Transverse colon (tissue), 4 donors: ENCODE measurements at regions not wholly inside any gene's neighbourhood (a gene's known extent, or its start where the extent isn't known, plus 50 kb on each side); places are given as distances from the start of the nearest gene placed in this dataset.

Experiments
- DNase-seq: peaks from one replicate; pipeline ENCODE4 v3.0.0-alpha.2; 2019
- H3K27ac ChIP-seq, 4 donors: fragments of 200-600 bp; sonication (generic); 2 replicates each; pipeline ENCODE4 v1.5.1; 2016 to 2018; ENCODE audit warnings: inconsistent platforms in 4 of 4
- H3K27me3 ChIP-seq: fragments of 200-600 bp; sonication (generic); 2 replicates; pipeline ENCODE4 v1.5.1; 2017; ENCODE audit warnings: inconsistent platforms
- H3K36me3 ChIP-seq, 4 donors: fragments of 200-600 bp; sonication (generic); 2 replicates each; pipeline ENCODE4 v1.5.1; 2017 to 2019; ENCODE audit warnings: inconsistent platforms in 4 of 4
- H3K4me1 ChIP-seq, 4 donors: fragments of 200-600 bp; sonication (generic); 2 replicates each; pipeline ENCODE4 v1.5.1; 2017 to 2020; ENCODE audit warnings: inconsistent platforms in 4 of 4
- H3K4me3 ChIP-seq, 4 donors: fragments of 200-600 bp; sonication (generic); 1 replicate in 1 of 4; 2 replicates in 3 of 4; pipeline versions ENCODE4 v1.5.1 to v1.6.1; 2017 to 2019; ENCODE audit warnings: inconsistent platforms in 4 of 4
- H3K9me3 ChIP-seq, 2 donors: fragments of 200-600 bp; sonication (generic); 2 replicates each; pipeline ENCODE4 v1.5.1; 2017 to 2019; ENCODE audit warnings: inconsistent platforms in 2 of 2
- EP300 ChIP-seq: sonication (generic); formaldehyde crosslinking; IDR thresholded peaks from one replicate; pipeline ENCODE4 v1.6.1; 2017; ENCODE audit warnings: antibody characterized with exemption, low read depth
- POLR2A ChIP-seq: fragments of 450-650 bp; IDR thresholded peaks from one replicate; pipeline ENCODE4 v1.6.1; 2016; ENCODE audit warnings: antibody characterized with exemption, mild to moderate bottlenecking, moderate library complexity
- POLR2AphosphoS5 ChIP-seq, 3 donors: sonication (generic); formaldehyde crosslinking; IDR thresholded peaks; one replicate each; pipeline ENCODE4 v1.6.1; 2016; ENCODE audit warnings: antibody characterized with exemption in 3 of 3
- WGBS, 2 donors: methylation state at CpG; one replicate each; pipeline ENCODE4 v1.1.5; 2018; ENCODE audit warnings: low coverage in 1 of 2; 5-methylcytosine and 5-hydroxymethylcytosine counted together
- in situ Hi-C, 4 donors: fragments of 200-750 bp; cut with MboI; loops; one replicate each; pipeline versions ENCODE4 v1.15.0 to v1.15.1; 2017; ENCODE audit warnings: low sequenced_read_pairs in 3 of 4, low pct_ligation_motif_present in 1 of 4, low pct_unique_long_range_greater_than_20kb in 1 of 4
- intact Hi-C: fragments of 100-400 bp; cut with DNase I; formaldehyde crosslinking; loops from one replicate; pipeline ENCODE4 v1.15.1; 2023; ENCODE audit warnings: low total_unique reads
- TF ChIP-seq, protein P1 (sequence below), 5 experiments: fragments of 200-600 bp in 3 of 5; fragments of 450-650 bp in 2 of 5; sonication (generic) in 3 of 5; IDR thresholded peaks; 1 replicate in 2 of 5; 2 replicates in 3 of 5; pipeline ENCODE4 v1.5.1; 2016 to 2017; ENCODE audit warnings: antibody characterized with exemption in 5 of 5, inconsistent platforms in 3 of 5, mild to moderate bottlenecking in 2 of 5, moderate library complexity in 1 of 5

DNA sequence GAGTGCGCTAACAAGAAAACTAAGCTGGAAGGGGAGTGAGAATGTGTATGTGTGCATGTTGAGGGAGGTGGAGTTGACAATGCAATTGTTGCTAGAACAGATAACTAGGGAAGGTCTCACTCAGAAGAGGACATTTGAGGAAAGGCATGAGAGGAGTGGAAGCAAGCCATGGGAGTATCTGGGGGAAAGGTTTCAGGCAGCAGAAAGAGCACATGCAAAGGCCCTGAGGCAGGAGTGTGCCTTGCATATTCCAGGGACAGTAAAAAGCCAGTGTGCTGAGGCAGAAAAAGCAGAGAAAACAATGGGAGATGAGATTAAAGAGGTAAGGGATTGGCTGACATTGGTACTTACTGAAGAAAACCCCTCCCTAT lies 149.6 kb upstream of the ADO start:
- no peaks in the 10 kb centered on the region for H3K9me3 ChIP-seq
- DNase-seq, result no peak
- 83 to 100% methylated on average over 1 of the region's 1 CpG for WGBS, 2 donors
- no peaks in the 10 kb centered on the region for H3K36me3 ChIP-seq
- H3K4me3 ChIP-seq, result no peak overlapping the region
- TF ChIP-seq POLR2A (no peak), POLR2AphosphoS5 (IDR thresholded peaks at IDR 0.05) (no peak), EP300 (no peak)
- TF ChIP-seq, protein P1, sequence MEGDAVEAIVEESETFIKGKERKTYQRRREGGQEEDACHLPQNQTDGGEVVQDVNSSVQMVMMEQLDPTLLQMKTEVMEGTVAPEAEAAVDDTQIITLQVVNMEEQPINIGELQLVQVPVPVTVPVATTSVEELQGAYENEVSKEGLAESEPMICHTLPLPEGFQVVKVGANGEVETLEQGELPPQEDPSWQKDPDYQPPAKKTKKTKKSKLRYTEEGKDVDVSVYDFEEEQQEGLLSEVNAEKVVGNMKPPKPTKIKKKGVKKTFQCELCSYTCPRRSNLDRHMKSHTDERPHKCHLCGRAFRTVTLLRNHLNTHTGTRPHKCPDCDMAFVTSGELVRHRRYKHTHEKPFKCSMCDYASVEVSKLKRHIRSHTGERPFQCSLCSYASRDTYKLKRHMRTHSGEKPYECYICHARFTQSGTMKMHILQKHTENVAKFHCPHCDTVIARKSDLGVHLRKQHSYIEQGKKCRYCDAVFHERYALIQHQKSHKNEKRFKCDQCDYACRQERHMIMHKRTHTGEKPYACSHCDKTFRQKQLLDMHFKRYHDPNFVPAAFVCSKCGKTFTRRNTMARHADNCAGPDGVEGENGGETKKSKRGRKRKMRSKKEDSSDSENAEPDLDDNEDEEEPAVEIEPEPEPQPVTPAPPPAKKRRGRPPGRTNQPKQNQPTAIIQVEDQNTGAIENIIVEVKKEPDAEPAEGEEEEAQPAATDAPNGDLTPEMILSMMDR (IDR thresholded peaks at IDR 0.05), result no peak
- H3K4me1 ChIP-seq, result no peaks in the 10 kb centered on the region
- no peaks in the 10 kb centered on the region for H3K27me3 ChIP-seq
- no peak overlapping the region for H3K27ac ChIP-seq
- intact Hi-C loops, result no loop called here
- in situ Hi-C loops, result no loop called here

DNA sequence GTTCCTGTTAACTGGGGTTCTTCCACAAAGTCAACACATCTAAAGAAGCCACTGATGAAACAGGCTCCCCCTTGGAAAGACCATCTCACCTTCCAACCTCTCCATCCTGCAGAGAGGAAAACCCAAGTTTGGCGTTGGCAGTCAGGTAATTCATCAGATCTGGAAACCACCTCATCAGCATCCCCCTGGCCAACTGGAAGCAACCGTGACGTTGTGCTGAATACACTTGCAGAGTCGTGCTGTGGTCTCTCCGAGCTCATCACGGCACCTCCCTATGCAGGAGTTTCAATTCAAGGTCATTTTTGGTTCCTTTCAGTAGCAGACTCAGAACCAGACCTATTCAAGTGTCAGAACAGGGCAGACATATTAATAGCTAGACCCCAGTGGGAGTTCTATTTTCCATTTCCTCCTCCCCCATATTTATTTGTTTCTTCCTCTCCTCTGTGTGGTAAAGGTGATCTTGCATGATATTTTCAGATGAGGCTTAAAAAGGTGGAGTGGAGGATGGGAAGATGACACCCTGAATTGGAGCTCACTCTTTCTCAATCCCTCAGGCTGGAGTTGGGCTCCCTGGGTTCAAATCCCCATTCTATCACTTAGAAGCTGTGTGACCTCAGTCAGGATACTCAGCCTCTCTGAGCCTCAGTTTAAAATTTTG lies 149.1 kb upstream of the ADO start:
- no peak for DNase-seq
- intact Hi-C loops (no loop called here), in situ Hi-C loops (no loop called here)
- TF ChIP-seq POLR2A (no peak), POLR2AphosphoS5 (IDR thresholded peaks at IDR 0.05) (no peak), EP300 (no peak)
- TF ChIP-seq, protein P1 (IDR thresholded peaks at IDR 0.05), result no peak
- 70 to 90% methylated on average over 2 to 6 of the region's 6 CpGs for WGBS, 2 donors
- Histone ChIP-seq H3K4me3 (no peak overlapping the region), H3K36me3 (no peaks in the 10 kb centered on the region), H3K4me1 (no peaks in the 10 kb centered on the region), H3K9me3 (no peaks in the 10 kb centered on the region), H3K27me3 (no peaks in the 10 kb centered on the region), H3K27ac (no peak overlapping the region)

DNA sequence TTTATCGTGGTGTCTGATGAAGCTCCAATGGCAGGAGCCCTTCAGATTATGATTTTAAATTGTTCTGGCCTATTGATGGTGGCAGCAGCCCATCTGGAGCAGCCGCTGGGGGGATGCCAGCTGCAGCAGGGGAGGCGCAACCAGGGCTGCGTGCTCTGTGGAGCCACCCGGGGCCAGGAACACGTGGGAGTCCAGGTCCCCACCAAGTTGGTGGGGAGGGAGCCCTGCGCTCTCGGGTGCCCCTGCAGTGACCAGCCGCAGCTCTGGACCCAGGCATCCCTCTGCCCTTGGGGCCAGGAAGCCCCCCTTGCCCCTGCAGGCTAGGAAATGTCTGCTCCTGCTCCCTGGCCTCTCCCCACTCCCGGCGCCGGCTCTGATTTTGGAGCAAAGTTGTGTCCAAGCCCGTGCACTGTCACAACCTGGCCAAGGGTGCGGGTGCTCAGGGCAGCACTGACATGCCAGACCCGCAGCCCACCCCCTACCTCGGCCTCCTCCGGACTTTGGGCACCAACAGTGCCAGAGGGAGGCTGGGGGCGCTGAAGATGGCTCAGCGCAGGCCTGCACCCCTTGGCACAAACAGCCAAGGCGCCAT lies 147.2 kb upstream of the ADO start:
- Histone ChIP-seq H3K4me3 (no peak overlapping the region), H3K27me3 (no peaks in the 10 kb centered on the region), H3K27ac (no peak overlapping the region), H3K36me3 (no peaks in the 10 kb centered on the region), H3K9me3 (no peaks in the 10 kb centered on the region), H3K4me1 (no peaks in the 10 kb centered on the region)
- intact Hi-C loops (no loop called here), in situ Hi-C loops (no loop called here)
- TF ChIP-seq POLR2A (no peak), EP300 (no peak), POLR2AphosphoS5 (IDR thresholded peaks at IDR 0.05) (no peak)
- TF ChIP-seq, protein P1 (IDR thresholded peaks at IDR 0.05), result no peak
- DNase-seq, result no peak
- WGBS, 2 donors, result 80 to 90% methylated on average over 1 to 11 of the region's 20 CpGs

DNA sequence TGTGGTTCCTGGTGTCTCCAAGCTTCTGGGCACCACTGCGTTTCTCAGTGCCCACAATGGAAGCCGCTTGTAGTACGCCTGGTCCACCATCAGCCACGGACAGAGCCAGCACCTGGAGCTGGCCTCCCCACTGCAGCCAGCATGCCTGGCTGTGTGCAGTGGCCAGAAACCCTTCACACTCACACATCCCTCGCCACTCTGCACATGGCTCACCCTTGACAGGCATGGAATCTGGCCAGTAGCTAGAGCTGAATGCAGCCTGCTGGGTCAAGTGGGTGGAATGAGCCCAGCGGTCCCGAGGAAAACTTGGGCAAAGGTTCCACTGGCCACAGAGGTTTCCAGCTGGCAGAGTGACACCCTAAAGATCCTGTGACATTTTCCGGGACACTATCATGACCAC lies 146.0 kb upstream of the ADO start:
- WGBS, 2 donors, result 75 to 85% methylated on average over 2 to 8 of the region's 8 CpGs
- in situ Hi-C loops, result no loop called here
- Histone ChIP-seq H3K4me1 (no peaks in the 10 kb centered on the region), H3K36me3 (no peaks in the 10 kb centered on the region), H3K4me3 (no peak overlapping the region), H3K27ac (no peak overlapping the region), H3K9me3 (no peaks in the 10 kb centered on the region), H3K27me3 (no peaks in the 10 kb centered on the region)
- no peak for DNase-seq
- TF ChIP-seq POLR2AphosphoS5 (IDR thresholded peaks at IDR 0.05) (no peak), EP300 (no peak), POLR2A (no peak)
- intact Hi-C loops, result no loop called here

DNA sequence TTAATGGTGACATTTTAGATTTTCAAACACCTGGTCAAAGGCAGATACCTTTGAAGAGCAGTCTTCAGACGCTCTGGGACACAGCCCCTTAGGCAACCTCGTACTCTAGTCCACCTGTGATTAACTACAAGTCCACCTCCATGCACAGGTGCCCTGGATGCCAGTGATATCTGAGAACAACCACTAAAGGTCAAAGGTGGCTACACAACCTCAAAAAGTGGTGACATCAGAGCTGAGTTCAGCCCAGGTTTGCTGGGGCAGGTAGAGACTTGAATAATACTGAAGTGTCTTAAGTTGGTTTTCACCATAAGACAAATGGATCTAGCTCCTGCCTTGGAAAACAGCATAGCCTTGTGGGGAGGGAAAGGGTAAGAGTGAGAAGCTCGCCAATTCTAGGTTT lies 143.4 kb upstream of the ADO start:
- no peaks in the 10 kb centered on the region for H3K27me3 ChIP-seq

More for the DNA sequence above, 143.4 kb upstream of the ADO start:
- intact Hi-C loops (no loop called here), in situ Hi-C loops (no loop called here)
- H3K27ac ChIP-seq, result no peak overlapping the region
- no peak overlapping the region for H3K4me3 ChIP-seq
- no peaks in the 10 kb centered on the region for H3K4me1 ChIP-seq
- no peaks in the 10 kb centered on the region for H3K9me3 ChIP-seq
- no peak for DNase-seq
- no peaks in the 10 kb centered on the region for H3K36me3 ChIP-seq
- no peak for TF ChIP-seq POLR2A
- TF ChIP-seq, protein P1 (IDR thresholded peaks at IDR 0.05), result no peak
- TF ChIP-seq EP300, result no peak
- TF ChIP-seq POLR2AphosphoS5 (IDR thresholded peaks at IDR 0.05), result no peak
- whole genome bisulfite sequencing, 2 donors, result 78 to 82% methylated on average over 1 to 3 of the region's 3 CpGs
